LNCaP clone FGC (cell line): ENCODE measurements at regions not wholly inside any gene's neighbourhood (a gene's known extent, or its start where the extent isn't known, plus 50 kb on each side); places are given as distances from the start of the nearest gene placed in this dataset.

Experiments
- DNase-seq: peaks from one replicate; pipeline ENCODE4 v3.0.0-alpha.2; 2011; ENCODE audit warnings: low read depth
- H3K4me3 ChIP-seq: 2 replicates; pipeline ENCODE4 v1.5.1; 2011; ENCODE audit warnings: mild to moderate bottlenecking, low read depth, low read length, control low read depth
- TF ChIP-seq, protein P1 (sequence below): IDR thresholded peaks from 2 replicates; pipeline ENCODE4 v1.5.1; 2012; ENCODE audit warnings: mild to moderate bottlenecking; ENCODE audit not compliant: control insufficient read depth, insufficient read depth; ENCODE audit errors: extremely low read depth

DNA sequence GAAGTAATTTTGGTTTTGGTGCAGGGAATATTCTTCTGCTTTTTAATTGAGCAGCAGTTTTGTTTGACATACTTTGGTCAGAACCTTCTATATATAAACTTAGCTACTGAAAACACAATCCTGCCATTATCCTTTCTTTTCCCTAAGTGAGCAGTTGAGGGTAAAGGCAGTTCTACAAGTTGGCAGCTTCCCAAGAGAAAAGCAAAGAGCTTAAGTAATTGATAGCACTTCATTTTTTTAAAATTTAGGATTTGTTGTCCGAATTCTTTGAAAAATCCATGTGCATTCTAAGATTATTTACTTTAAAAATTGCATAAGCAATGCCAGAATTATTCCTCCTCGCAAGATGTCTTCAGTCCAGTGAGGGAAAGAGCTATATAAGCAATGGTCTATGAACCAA, 1394.1 kb downstream of the FAM181B start:
- TF ChIP-seq, protein P1, sequence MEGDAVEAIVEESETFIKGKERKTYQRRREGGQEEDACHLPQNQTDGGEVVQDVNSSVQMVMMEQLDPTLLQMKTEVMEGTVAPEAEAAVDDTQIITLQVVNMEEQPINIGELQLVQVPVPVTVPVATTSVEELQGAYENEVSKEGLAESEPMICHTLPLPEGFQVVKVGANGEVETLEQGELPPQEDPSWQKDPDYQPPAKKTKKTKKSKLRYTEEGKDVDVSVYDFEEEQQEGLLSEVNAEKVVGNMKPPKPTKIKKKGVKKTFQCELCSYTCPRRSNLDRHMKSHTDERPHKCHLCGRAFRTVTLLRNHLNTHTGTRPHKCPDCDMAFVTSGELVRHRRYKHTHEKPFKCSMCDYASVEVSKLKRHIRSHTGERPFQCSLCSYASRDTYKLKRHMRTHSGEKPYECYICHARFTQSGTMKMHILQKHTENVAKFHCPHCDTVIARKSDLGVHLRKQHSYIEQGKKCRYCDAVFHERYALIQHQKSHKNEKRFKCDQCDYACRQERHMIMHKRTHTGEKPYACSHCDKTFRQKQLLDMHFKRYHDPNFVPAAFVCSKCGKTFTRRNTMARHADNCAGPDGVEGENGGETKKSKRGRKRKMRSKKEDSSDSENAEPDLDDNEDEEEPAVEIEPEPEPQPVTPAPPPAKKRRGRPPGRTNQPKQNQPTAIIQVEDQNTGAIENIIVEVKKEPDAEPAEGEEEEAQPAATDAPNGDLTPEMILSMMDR = no peak
- DNase-seq = no peak
- H3K4me3 ChIP-seq = no peak overlapping the region

DNA sequence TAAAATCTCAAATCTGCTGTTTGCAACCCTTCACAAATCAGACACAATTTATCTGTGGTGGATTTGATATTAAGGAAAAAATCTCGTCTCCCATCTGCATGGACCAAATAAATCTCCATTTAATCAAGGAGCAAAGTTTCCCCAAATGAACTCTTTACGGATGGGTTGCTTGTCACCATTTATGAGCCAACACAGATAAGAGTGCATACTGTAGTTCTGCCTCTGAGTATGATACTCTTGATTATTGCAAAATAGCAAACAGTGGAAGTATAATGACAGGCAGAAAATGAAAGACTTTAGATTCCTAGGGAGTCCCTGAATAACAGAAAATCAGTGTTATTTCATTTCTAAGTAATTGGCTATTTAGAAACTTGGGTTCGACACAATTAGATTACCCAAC, 1395.9 kb downstream of the FAM181B start:
- TF ChIP-seq, protein P1 = no peak
- no peak for DNase-seq

DNA sequence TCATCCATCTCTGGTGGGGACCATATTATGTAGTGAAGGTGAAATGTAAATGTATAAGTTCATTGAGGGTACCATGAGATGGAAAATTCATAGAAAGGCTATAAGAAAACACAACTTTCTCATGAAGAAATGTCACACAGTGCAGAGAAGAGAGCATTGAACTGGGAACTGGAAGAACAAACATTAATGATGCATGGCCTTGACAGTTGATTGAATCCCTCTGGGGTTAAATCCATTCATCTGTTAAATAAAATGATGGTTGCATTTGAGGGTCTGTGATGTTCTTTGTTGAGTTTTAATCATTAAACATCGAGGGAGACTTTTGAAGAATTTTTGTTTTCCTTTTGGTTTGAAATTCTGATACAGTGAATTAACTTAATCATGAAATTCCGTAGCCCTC, 1401.4 kb downstream of the FAM181B start:
- TF ChIP-seq, protein P1 = no peak
- no peak for DNase-seq
- H3K4me3 ChIP-seq = no peak overlapping the region

More for the DNA sequence above, 1395.9 kb downstream of the FAM181B start:
- H3K4me3 ChIP-seq = no peak overlapping the region

DNA sequence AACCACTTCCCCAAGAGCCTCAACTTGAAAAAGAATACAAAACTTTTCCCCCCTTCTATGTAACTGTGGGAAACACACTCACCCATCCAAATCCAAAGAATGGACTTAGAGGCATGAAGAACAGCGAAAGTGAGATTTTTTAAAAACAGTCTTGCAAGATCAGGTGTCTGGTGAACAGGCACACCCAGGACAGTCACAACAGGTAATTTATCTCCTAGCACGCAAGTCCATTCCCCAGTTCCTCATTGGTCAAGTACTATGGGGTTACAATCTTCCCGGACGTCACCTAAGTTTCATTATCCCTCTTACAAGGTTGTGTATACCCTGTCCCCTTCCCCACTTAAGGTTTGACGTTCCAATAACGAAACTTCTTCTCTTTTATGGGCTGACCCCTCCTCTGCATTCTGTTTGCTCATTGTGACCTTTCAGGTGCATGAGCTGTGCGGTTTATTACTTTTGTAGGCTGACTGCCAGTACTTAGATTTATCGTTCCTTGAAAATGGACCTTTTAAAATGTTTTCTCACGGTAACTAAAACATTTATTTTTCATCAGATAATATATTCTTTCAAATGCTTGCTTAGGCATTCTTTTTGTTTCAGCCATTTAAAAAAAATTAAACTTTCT, 1401.9 kb downstream of the FAM181B start:
- no peak overlapping the region for H3K4me3 ChIP-seq
- DNase-seq = peak; percentile 1
- TF ChIP-seq, protein P1 = no peak

DNA sequence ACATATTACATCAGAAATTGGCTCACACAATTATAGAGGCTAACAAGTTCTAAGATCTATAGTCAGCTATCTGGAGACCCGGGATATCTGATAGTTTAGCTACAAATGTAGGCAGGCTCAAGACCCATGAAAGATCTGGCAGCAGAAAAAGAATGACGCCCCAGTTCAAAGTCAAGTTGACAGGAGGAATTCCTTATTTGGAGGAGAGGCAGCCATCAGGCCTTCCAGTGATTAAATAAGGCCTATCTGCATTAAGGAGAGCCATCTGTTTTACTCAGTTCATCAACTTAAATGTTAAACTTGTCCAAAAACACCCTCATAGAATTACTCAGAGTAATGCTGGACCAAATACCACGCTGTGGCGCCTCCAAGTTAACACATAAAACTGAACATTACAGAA, 1402.6 kb downstream of the FAM181B start:
- no peak overlapping the region for H3K4me3 ChIP-seq
- TF ChIP-seq, protein P1 = no peak
- DNase-seq = no peak

DNA sequence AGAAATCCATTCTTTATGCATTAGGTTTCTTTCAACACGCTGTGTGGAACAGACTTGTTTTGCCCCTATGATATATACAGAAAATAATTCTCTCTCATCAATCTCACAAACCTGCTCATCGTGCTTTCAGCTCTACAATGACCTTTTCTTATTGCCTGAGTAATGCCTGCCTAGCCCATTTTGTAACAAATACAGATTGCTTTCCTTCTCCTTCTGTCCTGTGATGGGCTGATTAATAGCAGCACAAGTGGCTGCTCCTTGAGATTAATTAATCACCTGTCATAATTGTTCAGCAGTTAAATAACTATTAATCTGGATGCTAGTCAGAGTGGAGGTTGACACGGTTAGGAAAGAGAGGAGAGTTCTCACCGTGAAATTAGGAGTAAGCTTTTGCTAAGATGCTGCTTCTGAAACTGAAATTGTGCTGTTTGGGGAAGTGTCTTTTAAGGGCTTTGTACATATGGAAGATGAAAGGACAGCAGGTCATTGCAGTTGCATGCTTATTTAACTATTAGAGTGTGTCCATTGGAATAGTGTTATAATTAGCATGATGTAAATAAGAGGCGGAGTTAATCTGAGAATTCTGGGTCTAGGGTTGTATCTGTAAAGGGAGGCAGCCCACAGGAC, 1430.5 kb downstream of the FAM181B start:
- H3K4me3 ChIP-seq = no peak overlapping the region
- TF ChIP-seq, protein P1 = no peak
- DNase-seq = no peak
